H1 (cell line): ENCODE measurements at regions not wholly inside any gene's neighbourhood (a gene's known extent, or its start where the extent isn't known, plus 50 kb on each side); places are given as distances from the start of the nearest gene placed in this dataset.

Experiments
- CTCF ChIA-PET: fragments of 300-600 bp; sonication (Branson Sonifier 250); formaldehyde crosslinking; loops from one replicate; lab custom pipeline; 2021; ENCODE audit not compliant: partially characterized antibody; lab: Charles Lee
- POLR2A ChIA-PET: fragments of 300-600 bp; sonication (Branson Sonifier 250); formaldehyde crosslinking; loops from one replicate; lab custom pipeline; 2021; ENCODE audit warnings: inconsistent platforms; ENCODE audit not compliant: partially characterized antibody; lab: Charles Lee
- DNase-seq, 2 experiments: peaks; one replicate each; pipeline versions ENCODE4 v3.0.0 to v3.0.0-alpha.2; 2010 to 2022; ENCODE audit warnings: low spot score in 2 of 2, low read depth in 1 of 2, mixed read lengths in 1 of 2
- FAIRE-seq: peaks from 2 replicates; lab custom pipeline; 2011; peaks lifted over from hg19 to GRCh38; lab: Jason Lieb, UNC
- H2AFZ ChIP-seq: 2 replicates; pipeline ENCODE4 v1.8.1; 2012; ENCODE audit warnings: low read length, inconsistent platforms
- H2AK5ac ChIP-seq: 2 replicates; pipeline ENCODE4 v1.6.1; 2013; ENCODE audit warnings: low read depth, low read length
- H2BK120ac ChIP-seq: replicated peaks from 2 replicates; pipeline ENCODE3; 2013; ENCODE audit warnings: low read depth, low read length, inconsistent platforms
- H2BK12ac ChIP-seq: 2 replicates; pipeline ENCODE4 v1.6.1; 2013; ENCODE audit warnings: low read depth, low read length
- H2BK15ac ChIP-seq: 2 replicates; pipeline ENCODE4 v1.6.1; 2013; ENCODE audit warnings: low read length
- H2BK20ac ChIP-seq: 2 replicates; pipeline ENCODE4 v1.6.1; 2013; ENCODE audit warnings: low read length
- H2BK5ac ChIP-seq: 2 replicates; pipeline ENCODE4 v1.6.1; 2013; ENCODE audit warnings: low read depth, low read length
- H3K14ac ChIP-seq: 2 replicates; pipeline ENCODE4 v1.6.1; 2013; ENCODE audit warnings: inconsistent platforms; ENCODE audit not compliant: insufficient read length
- H3K18ac ChIP-seq: 2 replicates; pipeline ENCODE4 v1.6.1; 2013; ENCODE audit warnings: low read length; ENCODE audit errors: extremely low read depth
- H3K23ac ChIP-seq: 2 replicates; pipeline ENCODE4 v1.6.1; 2013; ENCODE audit warnings: inconsistent platforms; ENCODE audit not compliant: insufficient read length
- H3K23me2 ChIP-seq: 2 replicates; pipeline ENCODE4 v1.6.1; 2013; ENCODE audit warnings: low read depth, low read length
- H3K27ac ChIP-seq: 2 replicates; pipeline ENCODE4 v1.6.1; 2011; ENCODE audit warnings: low read depth, low read length, inconsistent platforms
- H3K27me3 ChIP-seq, 4 experiments: replicated peaks in 1 of 4; 1 replicate in 1 of 4; 2 replicates in 3 of 4; pipeline versions ENCODE4 v1.6.1 to v1.8.1; 2011 to 2013; ENCODE audit warnings: low read length in 3 of 4, mild to moderate bottlenecking in 3 of 4, inconsistent platforms in 2 of 4, mixed read lengths in 2 of 4, moderate library complexity in 1 of 4; ENCODE audit not compliant: control insufficient read depth in 3 of 4, insufficient read depth in 3 of 4; ENCODE audit errors: extremely low read depth in 1 of 4
- H3K36me3 ChIP-seq, 4 experiments: 2 replicates each; pipeline versions ENCODE4 v1.6.1 to v1.8.1; 2011 to 2013; ENCODE audit warnings: mild to moderate bottlenecking in 4 of 4, low read length in 3 of 4, moderate library complexity in 2 of 4, control low read depth in 1 of 4, inconsistent platforms in 1 of 4; ENCODE audit not compliant: insufficient read depth in 4 of 4, control insufficient read depth in 2 of 4
- H3K4ac ChIP-seq: replicated peaks from 2 replicates; pipeline ENCODE3; 2013; ENCODE audit warnings: low read length, low read depth, mixed read lengths, inconsistent platforms; ENCODE audit not compliant: insufficient read length
- H3K4me1 ChIP-seq, 4 experiments: replicated peaks in 1 of 4; 1 replicate in 1 of 4; 2 replicates in 3 of 4; pipeline versions ENCODE4 v1.6.1 to v1.8.1; 2011 to 2013; ENCODE audit warnings: low read length in 3 of 4, inconsistent platforms in 2 of 4, mixed read lengths in 1 of 4; ENCODE audit not compliant: insufficient read depth in 4 of 4, control insufficient read depth in 3 of 4
- H3K4me2 ChIP-seq, 2 experiments: 2 replicates each; pipeline versions ENCODE4 v1.6.1 to v1.8.1; 2011 to 2013; ENCODE audit warnings: low read depth in 2 of 2, low read length in 2 of 2, control low read depth in 1 of 2, inconsistent platforms in 1 of 2, mild to moderate bottlenecking in 1 of 2; ENCODE audit not compliant: insufficient read depth in 1 of 2
- H3K4me3 ChIP-seq, 4 experiments: fragments of 200-600, 300-600 bp in 1 of 4; sonication (generic), shearing (Covaris generic), sonication (Bioruptor Twin) in 1 of 4; 2 replicates each; pipeline versions ENCODE4 v1.5.1 to v1.8.1; 2011 to 2016; ENCODE audit warnings: low read length in 4 of 4, low read depth in 3 of 4, control low read depth in 2 of 4, inconsistent platforms in 2 of 4, mild to moderate bottlenecking in 2 of 4, mixed read lengths in 1 of 4, moderate library complexity in 1 of 4; ENCODE audit not compliant: insufficient read depth in 2 of 4; ENCODE audit errors: extremely low read depth in 1 of 4
- H3K56ac ChIP-seq: replicated peaks from 2 replicates; pipeline ENCODE3; 2013; ENCODE audit warnings: low read depth, mild to moderate bottlenecking, mixed read lengths, low read length, inconsistent platforms; ENCODE audit not compliant: insufficient read length
- H3K79me1 ChIP-seq: 2 replicates; pipeline ENCODE4 v1.6.1; 2013; ENCODE audit warnings: low read depth, low read length, control low read depth
- H3K79me2 ChIP-seq, 2 experiments: 2 replicates each; pipeline versions ENCODE4 v1.6.1 to v1.8.1; 2012 to 2013; ENCODE audit warnings: low read length in 2 of 2, mild to moderate bottlenecking in 2 of 2, inconsistent platforms in 1 of 2; ENCODE audit not compliant: insufficient read depth in 2 of 2, control insufficient read depth in 1 of 2
- H3K9ac ChIP-seq, 4 experiments: replicated peaks in 1 of 4; 1 replicate in 1 of 4; 2 replicates in 3 of 4; pipeline versions ENCODE4 v1.6.1 to v1.8.1; 2011 to 2013; ENCODE audit warnings: low read depth in 3 of 4, low read length in 3 of 4, control low read depth in 2 of 4, mild to moderate bottlenecking in 2 of 4, moderate library complexity in 2 of 4, inconsistent platforms in 1 of 4; ENCODE audit errors: extremely low read depth in 1 of 4
- H3K9me3 ChIP-seq, 2 experiments: 2 replicates each; pipeline versions ENCODE4 v1.6.1 to v1.8.1; 2012 to 2013; ENCODE audit warnings: mild to moderate bottlenecking in 2 of 2, moderate library complexity in 2 of 2, control low read depth in 1 of 2, inconsistent platforms in 1 of 2, low read depth in 1 of 2, low read length in 1 of 2, mixed read lengths in 1 of 2; ENCODE audit not compliant: insufficient read depth in 2 of 2
- H4K20me1 ChIP-seq, 2 experiments: replicated peaks in 1 of 2; 2 replicates each; pipeline versions ENCODE3 to v1.8.1; 2011 to 2013; ENCODE audit warnings: inconsistent platforms in 2 of 2, low read length in 2 of 2, mild to moderate bottlenecking in 1 of 2; ENCODE audit not compliant: insufficient read depth in 2 of 2, control insufficient read depth in 1 of 2
- H4K5ac ChIP-seq: 2 replicates; pipeline ENCODE4 v1.6.1; 2013; ENCODE audit warnings: low read length, low read depth, mixed read lengths, inconsistent platforms; ENCODE audit not compliant: insufficient read length
- H4K8ac ChIP-seq: 2 replicates; pipeline ENCODE4 v1.8.0; 2013; ENCODE audit warnings: mild to moderate bottlenecking, moderate library complexity, low read length, inconsistent platforms; ENCODE audit not compliant: insufficient read depth; ENCODE audit errors: extremely low read depth
- H4K91ac ChIP-seq: replicated peaks from 2 replicates; pipeline ENCODE3; 2013; ENCODE audit warnings: low read length, mixed read lengths, inconsistent platforms; ENCODE audit not compliant: insufficient read length
- BCL11A ChIP-seq, 2 experiments: IDR thresholded peaks; one replicate each; pipeline ENCODE4 v1.6.1; 2011; ENCODE audit warnings: low read depth in 2 of 2, low read length in 2 of 2, mild to moderate bottlenecking in 2 of 2
- CBX5 ChIP-seq: fragments of 300-800, 300-1000 bp; sonication (generic); IDR thresholded peaks from 2 replicates; pipeline ENCODE4 v1.7.1; 2016; ENCODE audit warnings: antibody characterized with exemption, low read length, low read depth
- CBX8 ChIP-seq: fragments of 300-800, 300-1000 bp; sonication (generic); IDR thresholded peaks from 2 replicates; pipeline ENCODE4 v1.7.1; 2016; ENCODE audit warnings: low read depth, low read length, borderline replicate concordance
- EZH2 ChIP-seq: fragments of 200-600 bp; sonication (generic); IDR thresholded peaks from 2 replicates; pipeline ENCODE4 v1.7.1; 2012; ENCODE audit warnings: low read depth, mild to moderate bottlenecking, moderate library complexity, low read length, inconsistent platforms; ENCODE audit not compliant: severe bottlenecking
- KDM5A ChIP-seq: fragments of 200-600 bp; IDR thresholded peaks from 2 replicates; pipeline ENCODE4 v1.7.1; 2012; ENCODE audit warnings: mild to moderate bottlenecking, low read length, inconsistent platforms, mixed read lengths
- TAF7 ChIP-seq: optimal IDR thresholded peaks from 2 replicates; pipeline ENCODE3; 2011; ENCODE audit warnings: low read depth, mild to moderate bottlenecking, inconsistent platforms, low read length, moderate library complexity, borderline replicate concordance
- TEAD4 ChIP-seq: IDR thresholded peaks from 2 replicates; pipeline ENCODE4 v1.6.1; 2012; ENCODE audit warnings: low read depth, low read length, inconsistent platforms, mixed read lengths
- WGBS, 2 experiments: shearing (Covaris generic) in 1 of 2; methylation state at CpG; one replicate each; pipeline versions ENCODE4 v1.1.6 to v1.1.7; 2013 to 2015; ENCODE audit warnings: low lambda C conversion rate in 2 of 2, mixed read lengths in 2 of 2, inconsistent platforms in 1 of 2, low coverage in 1 of 2, missing lambda C conversion rate in 1 of 2; ENCODE audit not compliant: insufficient replicate concordance in 2 of 2, insufficient coverage in 1 of 2, insufficient read length in 1 of 2; ENCODE audit errors: extremely low coverage in 1 of 2, missing lambda C conversion rate in 1 of 2; 5-methylcytosine and 5-hydroxymethylcytosine counted together

DNA sequence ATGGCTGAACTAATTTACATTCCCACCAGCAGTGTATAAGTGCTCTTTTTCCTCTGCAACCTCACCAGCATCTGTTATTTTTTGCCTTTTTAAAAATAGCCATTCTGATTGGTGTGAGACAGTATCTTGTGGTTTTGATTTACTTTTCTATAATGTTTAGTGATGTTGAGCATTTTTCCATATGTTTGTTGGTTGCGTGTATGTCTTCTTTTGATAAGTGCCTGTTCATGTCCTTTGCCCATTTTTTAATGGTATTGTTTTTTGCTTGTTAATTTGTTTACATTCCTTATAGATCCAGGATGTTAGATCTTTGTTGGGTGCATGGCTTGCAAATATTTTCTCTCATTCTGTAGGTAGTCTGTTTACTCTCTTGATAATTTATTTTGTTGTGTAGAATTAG is 169.9 kb downstream of the PRL start:
- Histone ChIP-seq H3K4me2 (no peak overlapping the region), H3K9me3 (peaks cover 8 to 11% of the 10 kb centered on the region in 2 experiments; a peak in 3 of 4 replicates), H2BK120ac (no peak overlapping the region), H3K79me1 (no peaks in the 10 kb centered on the region), H2BK20ac (no peak overlapping the region), H2AK5ac (no peak overlapping the region), H3K56ac (no peak overlapping the region), H2BK12ac (no peak overlapping the region), H4K8ac (no peak overlapping the region), H3K18ac (no peak overlapping the region), H2BK15ac (no peak overlapping the region), H3K4ac (no peak overlapping the region), H3K4me3 (no peak overlapping the region), H3K23me2 (no peaks in the 10 kb centered on the region), H3K23ac (no peak overlapping the region), H2AFZ (no peak overlapping the region), H3K79me2 (peaks cover 0 to 13% of the 10 kb centered on the region in 2 experiments; a peak in 2 of 4 replicates), H4K5ac (no peak overlapping the region), H4K91ac (no peak overlapping the region), H3K4me1 (no peaks in the 10 kb centered on the region), H3K14ac (no peak overlapping the region), H4K20me1 (no peaks in the 10 kb centered on the region), H3K27ac (no peak overlapping the region), H3K9ac (no peak overlapping the region), H2BK5ac (no peak overlapping the region), H3K36me3 (peaks cover 0 to 15% (median 0%) of the 10 kb centered on the region in 4 experiments; a peak in 2 of 8 replicates), H3K27me3 (no peaks in the 10 kb centered on the region)
- ChIA-PET CTCF (no interaction called here), POLR2A (interaction anchor here (1.0 kb wide), 1 partner anchor 49 kb away, joined by 3 read pairs; no protein-coding TSS in a partner anchor)
- no peak for TF ChIP-seq CBX5
- TF ChIP-seq BCL11A (IDR thresholded peaks at IDR 0.05; ENCODE audit: low read depth in 2 of 2, low read length in 2 of 2) = no peak
- TF ChIP-seq CBX8 = no peak
- TF ChIP-seq TAF7 = no peak
- no peak for TF ChIP-seq EZH2
- TF ChIP-seq KDM5A = no peak
- TF ChIP-seq TEAD4 = no peak
- WGBS, 2 experiments = 100% methylated on average over 1 of the region's 1 CpG; no CpG with 5 or more reads in 1 of the 2 experiments
- DNase-seq (no peak), FAIRE-seq (no peak)
